ENCODE measurements at regions not wholly inside any gene's neighbourhood (a gene's known extent, or its start where the extent isn't known, plus 50 kb on each side); places are given as distances from the start of the nearest gene placed in this dataset.

DNA sequence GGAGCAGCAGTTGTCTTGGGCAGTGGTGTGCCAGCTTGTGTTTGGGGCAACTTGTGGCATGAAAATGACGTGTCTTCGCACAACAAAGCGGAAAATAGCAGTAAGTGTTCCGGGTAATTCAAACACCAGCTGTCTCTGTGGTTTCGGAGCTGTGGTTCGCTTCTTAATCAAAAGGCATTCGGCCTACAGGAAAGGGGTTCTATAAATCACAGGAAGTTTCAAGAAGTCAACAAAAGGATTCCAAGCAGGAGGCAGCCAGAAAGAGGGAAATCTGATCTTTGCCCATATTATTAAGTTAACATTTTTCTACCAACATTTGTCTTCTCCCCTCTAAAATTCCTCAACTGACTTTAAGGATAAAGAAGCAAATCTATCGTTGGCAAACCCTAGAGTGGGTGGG is 353.4 kb downstream of the FGFR2 start:
- Histone ChIP-seq H3K36me3 (ENCODE audit: insufficient read depth, low read length) (no peaks in the 10 kb centered on the region), H3K4me3 (ENCODE audit: low read length) (no peak overlapping the region), H3K27me3 (ENCODE audit: insufficient read depth, low read depth, low read length) (no peaks in the 10 kb centered on the region), H3F3A (ENCODE audit: insufficient read depth, low read length, poor library complexity, severe bottlenecking) (no peaks in the 10 kb centered on the region), H3K9me3 (ENCODE audit: low read length) (no peaks in the 10 kb centered on the region), H3K9ac (ENCODE audit: low read length) (no peak overlapping the region), H3K27ac (ENCODE audit: low read length) (no peak overlapping the region), H3K4me2 (ENCODE audit: low read length) (no peak overlapping the region), H4K20me1 (ENCODE audit: insufficient read depth) (no peaks in the 10 kb centered on the region), H3K79me2 (replicated peaks; ENCODE audit: insufficient read depth, low read length) (no peaks in the 10 kb centered on the region), H3K9me2 (ENCODE audit: insufficient read depth, low read length) (no peaks in the 10 kb centered on the region), H2AFZ (ENCODE audit: low read depth, low read length) (no peak overlapping the region)
- TF ChIP-seq POLR2AphosphoS5 (IDR thresholded peaks at IDR 0.05) (no peak), EP300 (conservative IDR thresholded peaks at IDR 0.05; ENCODE audit: poor library complexity, severe bottlenecking) (no peak), MXI1 (conservative IDR thresholded peaks at IDR 0.05; ENCODE audit: poor library complexity, severe bottlenecking) (no peak), TAF1 (IDR thresholded peaks at IDR 0.05; ENCODE audit: low read depth) (no peak), CTCF (IDR thresholded peaks at IDR 0.05; ENCODE audit: poor library complexity, severe bottlenecking) (no peak)

GRCh38 chr10:121245754-121246153 is 352.5 kb downstream of the FGFR2 start:
- no peak overlapping the region for H3K4me3 ChIP-seq (ENCODE audit: low read length)
- H3K4me2 ChIP-seq (ENCODE audit: low read length): no peak overlapping the region
- H3K27ac ChIP-seq (ENCODE audit: low read length): no peak overlapping the region
- no peaks in the 10 kb centered on the region for H3K36me3 ChIP-seq (ENCODE audit: insufficient read depth, low read length)
- H2AFZ ChIP-seq (ENCODE audit: low read depth, low read length): no peak overlapping the region
- H3K79me2 ChIP-seq (replicated peaks; ENCODE audit: insufficient read depth, low read length): no peaks in the 10 kb centered on the region
- H3K9me3 ChIP-seq (ENCODE audit: low read length): no peaks in the 10 kb centered on the region
- H3K9ac ChIP-seq (ENCODE audit: low read length): no peak overlapping the region
- no peaks in the 10 kb centered on the region for H3K27me3 ChIP-seq (ENCODE audit: insufficient read depth, low read depth, low read length)
- H3K9me2 ChIP-seq (ENCODE audit: insufficient read depth, low read length): no peaks in the 10 kb centered on the region
- no peaks in the 10 kb centered on the region for H3F3A ChIP-seq (ENCODE audit: insufficient read depth, low read length, poor library complexity, severe bottlenecking)
- H4K20me1 ChIP-seq (ENCODE audit: insufficient read depth): no peaks in the 10 kb centered on the region
- TF ChIP-seq EP300 (conservative IDR thresholded peaks at IDR 0.05; ENCODE audit: poor library complexity, severe bottlenecking): no peak
- no peak for TF ChIP-seq REST (IDR thresholded peaks at IDR 0.05; ENCODE audit: borderline replicate concordance)
- no peak for TF ChIP-seq EZH2 (IDR thresholded peaks at IDR 0.05; ENCODE audit: borderline replicate concordance, insufficient read depth, low read length, poor library complexity, severe bottlenecking)
- TF ChIP-seq TAF1 (IDR thresholded peaks at IDR 0.05; ENCODE audit: low read depth): no peak
- no peak for TF ChIP-seq POLR2AphosphoS5 (IDR thresholded peaks at IDR 0.05)
- TF ChIP-seq MXI1 (conservative IDR thresholded peaks at IDR 0.05; ENCODE audit: poor library complexity, severe bottlenecking): no peak
- TF ChIP-seq CTCF (IDR thresholded peaks at IDR 0.05; ENCODE audit: poor library complexity, severe bottlenecking): no peak
- no peak for TF ChIP-seq SMC3 (conservative IDR thresholded peaks at IDR 0.05; ENCODE audit: poor library complexity)
- no peak for TF ChIP-seq RAD21 (conservative IDR thresholded peaks at IDR 0.05)
